ENCODE measurements at regions not wholly inside any gene's neighbourhood (a gene's known extent, or its start where the extent isn't known, plus 50 kb on each side); places are given as distances from the start of the nearest gene placed in this dataset.
"Not testable (repeated sequence)": the region's sequence is repeated elsewhere in the genome, so short reads cannot be mapped to it uniquely, and the experiment has no call there.

DNA sequence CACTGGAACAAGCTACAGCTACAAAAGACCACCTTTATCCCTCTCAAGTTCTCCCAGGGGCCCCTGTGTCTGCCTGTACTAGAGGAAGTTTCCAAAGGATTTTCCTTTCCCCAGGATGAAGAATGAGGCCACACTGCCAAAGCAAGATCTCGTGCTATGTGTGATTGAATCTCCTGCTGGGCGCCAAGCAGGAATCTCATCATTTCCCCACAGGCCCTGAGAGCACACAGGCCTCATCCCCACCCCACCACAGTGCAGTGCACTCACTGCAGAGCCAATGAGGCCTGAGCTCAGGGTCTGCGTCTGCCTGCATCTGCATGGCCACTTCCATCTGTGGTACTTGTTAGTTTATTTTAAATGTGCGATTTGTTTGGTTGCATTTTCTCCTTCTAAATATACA, 387.4 kb upstream of the ASIC2 start:
- DNase-seq (ENCODE audit: low read depth in 3 of 3, low spot score in 1 of 3), result no peak

DNA sequence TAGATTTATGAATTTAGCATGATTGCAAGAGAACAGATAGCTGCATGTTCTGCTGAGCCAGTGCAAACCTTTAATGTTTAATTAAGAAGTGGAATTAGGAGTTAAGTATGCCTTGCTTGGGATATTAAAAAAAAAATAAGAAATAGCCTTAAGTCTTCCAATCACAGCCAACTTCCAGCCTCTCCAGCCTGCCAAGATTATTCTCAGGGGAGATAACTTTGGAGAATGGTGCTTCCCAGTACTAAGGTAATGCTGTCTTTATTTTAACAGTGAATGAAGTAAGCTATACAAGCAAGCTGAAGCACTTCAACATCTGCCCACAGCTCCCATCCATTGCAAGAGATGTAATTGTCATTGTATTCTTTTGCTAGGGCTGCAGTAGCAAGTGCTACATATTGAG, 389.5 kb upstream of the ASIC2 start:
- no peak for DNase-seq (ENCODE audit: low read depth in 3 of 3, low spot score in 1 of 3)

GRCh38 chr17:33684735-33685134, 391.6 kb upstream of the ASIC2 start:
- no peak for DNase-seq (ENCODE audit: low read depth in 3 of 3, low spot score in 1 of 3)

- DNase-seq (ENCODE audit: low read depth in 3 of 3, low spot score in 1 of 3), result no peak
These were observed 393.1 kb upstream of the ASIC2 start for GRCh38 chr17:33686171-33686570.

DNA sequence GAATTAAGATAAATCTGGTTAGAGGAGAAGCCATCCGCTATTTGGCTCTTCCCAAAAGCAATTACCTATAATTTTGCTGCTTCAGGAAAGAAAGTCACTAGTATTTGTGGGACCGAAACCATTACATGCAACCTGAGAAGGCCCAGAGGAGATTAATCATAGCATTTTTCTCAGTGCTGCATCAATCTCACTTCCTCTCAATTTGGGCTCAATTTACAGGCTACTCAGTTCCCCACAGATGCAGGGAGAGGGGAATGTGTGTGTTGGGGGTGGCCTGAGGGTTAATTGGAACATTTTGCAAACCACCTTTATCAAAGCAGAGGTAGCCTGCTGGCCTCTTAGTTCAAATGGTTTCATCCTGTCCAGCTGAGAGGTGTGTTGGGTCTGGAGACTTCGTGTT, 394.7 kb upstream of the ASIC2 start:
- DNase-seq (ENCODE audit: low read depth in 3 of 3, low spot score in 1 of 3), result no peak

DNA sequence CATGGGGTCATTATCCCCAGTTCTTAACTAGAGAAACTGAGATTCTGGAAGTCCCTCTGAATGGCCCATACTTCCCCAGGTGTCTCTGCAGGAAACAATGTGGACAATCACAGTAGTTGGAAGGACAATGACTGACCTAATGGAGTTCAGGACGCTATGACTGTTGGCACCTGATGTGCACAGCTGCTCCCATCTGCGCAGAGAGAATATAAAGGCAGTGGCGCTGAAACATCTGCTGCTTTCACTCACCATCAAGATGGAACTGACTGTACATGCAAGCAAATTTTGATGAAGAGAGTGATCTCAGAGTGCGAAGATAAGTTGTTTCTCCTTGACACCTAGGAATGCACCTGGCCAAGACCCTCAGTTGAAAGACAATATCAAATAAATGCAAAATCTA, 395.7 kb upstream of the ASIC2 start:
- no peak for DNase-seq (ENCODE audit: low read depth in 3 of 3, low spot score in 1 of 3)

GRCh38 chr17:33689725-33690124, 396.6 kb upstream of the ASIC2 start:
- no peak for DNase-seq (ENCODE audit: low read depth in 3 of 3, low spot score in 1 of 3)

- DNase-seq (ENCODE audit: low read depth in 3 of 3, low spot score in 1 of 3), result no peak
These were observed 402.3 kb upstream of the ASIC2 start for GRCh38 chr17:33695431-33695830.

GRCh38 chr17:33696102-33696501, 403.0 kb upstream of the ASIC2 start:
- no peak for DNase-seq (ENCODE audit: low read depth in 3 of 3, low spot score in 1 of 3)

DNA sequence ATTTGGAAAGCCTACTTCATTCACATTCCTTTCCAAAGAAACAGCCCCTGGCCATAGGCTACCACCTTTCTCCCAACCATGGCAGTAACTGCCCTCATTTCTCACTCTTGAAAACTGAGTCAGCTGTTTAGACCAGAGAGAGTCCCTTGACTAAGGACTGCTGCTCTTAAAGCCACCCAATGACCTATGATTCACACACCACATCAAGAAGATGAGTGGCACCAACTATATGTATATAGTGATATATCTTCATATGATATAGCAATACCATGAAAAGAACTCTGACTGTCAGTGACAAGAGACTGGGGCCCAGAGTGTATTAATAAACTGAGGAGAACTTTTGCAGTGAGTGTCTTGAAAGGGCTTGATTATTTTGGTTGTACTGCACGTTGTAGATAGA, 404.5 kb upstream of the ASIC2 start:
- DNase-seq (ENCODE audit: low read depth in 3 of 3, low spot score in 1 of 3), result no peak

- DNase-seq (ENCODE audit: low read depth in 3 of 3, low spot score in 1 of 3), result no peak
These were observed 408.8 kb upstream of the ASIC2 start for GRCh38 chr17:33701910-33702309.

GRCh38 chr17:33704856-33705255, 411.8 kb upstream of the ASIC2 start:
- no peak for DNase-seq (ENCODE audit: low read depth in 3 of 3, low spot score in 1 of 3)

- no peak for DNase-seq (ENCODE audit: low read depth in 3 of 3, low spot score in 1 of 3)
These were observed 416.8 kb upstream of the ASIC2 start for GRCh38 chr17:33709881-33710280.

- no peak for DNase-seq (ENCODE audit: low read depth in 3 of 3, low spot score in 1 of 3)
These were observed 419.0 kb upstream of the ASIC2 start for GRCh38 chr17:33712120-33712519.

DNA sequence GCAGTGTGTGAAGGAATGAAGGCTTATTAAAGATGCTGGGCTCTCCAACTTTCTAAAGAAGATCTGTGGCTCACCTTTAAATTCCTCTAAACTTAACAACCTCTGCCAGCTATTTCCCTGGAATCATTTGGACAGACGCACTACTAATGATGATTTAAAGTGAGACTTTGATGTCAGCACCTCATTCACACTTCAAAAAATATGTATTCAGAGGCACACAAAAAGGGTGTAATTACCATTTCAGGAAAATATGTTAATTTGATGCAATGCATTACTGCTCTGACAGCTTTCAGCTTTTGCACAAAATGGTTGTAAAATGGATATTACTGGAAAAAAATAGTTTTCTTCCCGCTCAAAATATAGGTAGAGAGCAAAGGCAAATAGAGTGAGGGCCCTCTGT, 423.9 kb upstream of the ASIC2 start:
- no peak for DNase-seq (ENCODE audit: low read depth in 3 of 3, low spot score in 1 of 3)

GRCh38 chr17:33723736-33724135, 430.6 kb upstream of the ASIC2 start:
- not testable (repeated sequence) for DNase-seq (ENCODE audit: low read depth in 3 of 3, low spot score in 1 of 3)

GRCh38 chr17:33725675-33726271, 432.7 kb upstream of the ASIC2 start:
- DNase-seq (ENCODE audit: low read depth in 3 of 3, low spot score in 1 of 3), result no peak

GRCh38 chr17:33730131-33730530, 437.0 kb upstream of the ASIC2 start:
- DNase-seq (ENCODE audit: low read depth in 3 of 3, low spot score in 1 of 3), result no peak

GRCh38 chr17:33732116-33732515, 439.0 kb upstream of the ASIC2 start:
- no peak for DNase-seq (ENCODE audit: low read depth in 3 of 3, low spot score in 1 of 3)

- no peak for DNase-seq (ENCODE audit: low read depth in 3 of 3, low spot score in 1 of 3)
These were observed 446.6 kb upstream of the ASIC2 start for GRCh38 chr17:33739714-33740113.

- no peak for DNase-seq (ENCODE audit: low read depth in 3 of 3, low spot score in 1 of 3)
These were observed 452.1 kb upstream of the ASIC2 start for GRCh38 chr17:33745047-33745760.

- no peak for DNase-seq (ENCODE audit: low read depth in 3 of 3, low spot score in 1 of 3)
These were observed 456.1 kb upstream of the ASIC2 start for GRCh38 chr17:33749171-33749570.

Data from stimulated activated CD4-positive, alpha-beta T cell treated with anti-CD3 and anti-CD28 coated beads, TNF-alpha, amount 100 ng/mL, for 1 hour (primary cell).